MM.1S (cell line): ENCODE measurements at regions not wholly inside any gene's neighbourhood (a gene's known extent, or its start where the extent isn't known, plus 50 kb on each side); places are given as distances from the start of the nearest gene placed in this dataset.

Experiments used
- DNase-seq: peaks from one replicate; pipeline ENCODE4 v3.0.0-alpha.2; 2015
- H2AFZ ChIP-seq: fragments of 300-600 bp; sonication (generic); 2 replicates; pipeline ENCODE4 v1.6.0; 2016; ENCODE audit warnings: antibody characterized with exemption, low read length
- H3F3A ChIP-seq: fragments of 300-600 bp; sonication (generic); 2 replicates; pipeline ENCODE4 v1.6.1; 2016; ENCODE audit warnings: mild to moderate bottlenecking, antibody characterized with exemption, low read length, moderate library complexity, mixed read lengths; ENCODE audit not compliant: insufficient read depth
- H3K27ac ChIP-seq: fragments of 300-600 bp; sonication (generic); 2 replicates; pipeline ENCODE4 v1.5.1; 2016; ENCODE audit warnings: mild to moderate bottlenecking, low read length
- H3K27me3 ChIP-seq: fragments of 300-600 bp; sonication (generic); replicated peaks from 2 replicates; pipeline ENCODE4 v1.6.0; 2016; ENCODE audit warnings: low read length; ENCODE audit not compliant: insufficient read depth
- H3K36me3 ChIP-seq: fragments of 300-600 bp; sonication (generic); replicated peaks from 2 replicates; pipeline ENCODE4 v1.6.1; 2016; ENCODE audit warnings: mild to moderate bottlenecking, low read length, mixed read lengths; ENCODE audit not compliant: insufficient read depth
- H3K4me1 ChIP-seq: fragments of 300-600 bp; sonication (generic); 2 replicates; pipeline ENCODE4 v1.6.1; 2016; ENCODE audit warnings: low read length, mixed read lengths
- H3K4me2 ChIP-seq: fragments of 300-600 bp; sonication (generic); 2 replicates; pipeline ENCODE4 v1.6.0; 2016; ENCODE audit warnings: low read depth, low read length
- H3K4me3 ChIP-seq: fragments of 300-600 bp; sonication (generic); 2 replicates; pipeline ENCODE4 v1.5.1; 2016; ENCODE audit warnings: low read length, mixed read lengths
- H3K79me2 ChIP-seq: fragments of 300-600 bp; sonication (generic); 2 replicates; pipeline ENCODE4 v1.6.1; 2016; ENCODE audit warnings: mixed run types, low read length, mixed read lengths
- H3K9ac ChIP-seq: fragments of 300-600 bp; sonication (generic); 2 replicates; pipeline ENCODE4 v1.6.1; 2016; ENCODE audit warnings: low read length, mixed read lengths
- H3K9me2 ChIP-seq: fragments of 300-600 bp; sonication (generic); replicated peaks from 2 replicates; pipeline ENCODE4 v1.6.1; 2016; ENCODE audit warnings: mild to moderate bottlenecking, low read length, mixed read lengths; ENCODE audit not compliant: insufficient read depth
- H3K9me3 ChIP-seq: fragments of 300-600 bp; sonication (generic); replicated peaks from 2 replicates; pipeline ENCODE4 v1.6.1; 2016; ENCODE audit warnings: mild to moderate bottlenecking, low read length, mixed read lengths; ENCODE audit not compliant: insufficient read depth
- H4K20me1 ChIP-seq: fragments of 300-600 bp; sonication (generic); 2 replicates; pipeline ENCODE4 v1.6.1; 2016; ENCODE audit warnings: mild to moderate bottlenecking, low read length, moderate library complexity, mixed read lengths; ENCODE audit not compliant: insufficient read depth
- CTCF ChIP-seq: fragments of 300-600 bp; sonication (generic); IDR thresholded peaks from 2 replicates; pipeline ENCODE4 v1.5.1; 2016; ENCODE audit warnings: antibody characterized with exemption, low read length, mixed read lengths
- EZH2 ChIP-seq: fragments of 300-600 bp; sonication (generic); optimal IDR thresholded peaks from 2 replicates; pipeline ENCODE3; 2017; ENCODE audit warnings: low read depth, mild to moderate bottlenecking, antibody characterized with exemption, low read length, mixed read lengths
- EZH2phosphoT487 ChIP-seq: fragments of 300-600 bp; sonication (generic); IDR thresholded peaks from 2 replicates; pipeline ENCODE4 v1.6.1; 2018; ENCODE audit warnings: antibody characterized with exemption, low read length

GRCh38 chr1:30516485-30516858, 206.9 kb downstream of the MATN1 start:
- Histone ChIP-seq H3K4me2 (no peak overlapping the region), H3K4me1 (no peaks in the 10 kb centered on the region), H3K27me3 (peaks cover 63% of the 10 kb centered on the region), H3K9me2 (no peaks in the 10 kb centered on the region), H2AFZ (no peak overlapping the region), H3K9ac (no peak overlapping the region), H4K20me1 (no peaks in the 10 kb centered on the region), H3K4me3 (no peak overlapping the region), H3K9me3 (no peaks in the 10 kb centered on the region), H3K79me2 (no peaks in the 10 kb centered on the region), H3K27ac (no peak overlapping the region), H3K36me3 (no peaks in the 10 kb centered on the region), H3F3A (no peaks in the 10 kb centered on the region)
- TF ChIP-seq EZH2phosphoT487 (no peak), EZH2 (no peak), CTCF (no peak)
- no peak for DNase-seq

- no peak overlapping the region for H3K4me2 ChIP-seq
- no peak for DNase-seq
Observed at GRCh38 chr1:30515755-30516484, 207.5 kb downstream of the MATN1 start.

GRCh38 chr1:30514945-30515344, 208.4 kb downstream of the MATN1 start:
- Histone ChIP-seq H3K9me3 (no peaks in the 10 kb centered on the region), H3F3A (no peaks in the 10 kb centered on the region), H4K20me1 (no peaks in the 10 kb centered on the region), H2AFZ (no peak overlapping the region), H3K27ac (no peak overlapping the region), H3K9me2 (no peaks in the 10 kb centered on the region), H3K4me1 (no peaks in the 10 kb centered on the region), H3K9ac (no peak overlapping the region), H3K79me2 (no peaks in the 10 kb centered on the region), H3K36me3 (no peaks in the 10 kb centered on the region), H3K27me3 (peaks cover 68% of the 10 kb centered on the region), H3K4me3 (no peak overlapping the region), H3K4me2 (no peak overlapping the region)
- no peak for DNase-seq
- no peak for TF ChIP-seq EZH2
- TF ChIP-seq CTCF = no peak
- TF ChIP-seq EZH2phosphoT487 = no peak

More at GRCh38 chr1:30515755-30516484, 207.5 kb downstream of the MATN1 start:
- Histone ChIP-seq H3K4me3 (no peak overlapping the region), H3K79me2 (no peaks in the 10 kb centered on the region), H3K36me3 (no peaks in the 10 kb centered on the region), H3K4me1 (no peaks in the 10 kb centered on the region), H4K20me1 (no peaks in the 10 kb centered on the region), H2AFZ (no peak overlapping the region), H3F3A (no peaks in the 10 kb centered on the region), H3K27me3 (peaks cover 64% of the 10 kb centered on the region), H3K9me2 (no peaks in the 10 kb centered on the region), H3K9me3 (no peaks in the 10 kb centered on the region), H3K27ac (no peak overlapping the region), H3K9ac (no peak overlapping the region)
- TF ChIP-seq EZH2phosphoT487 (no peak), EZH2 (no peak), CTCF (no peak)
